PFSK-1 (cell line): ENCODE measurements at regions not wholly inside any gene's neighbourhood (a gene's known extent, or its start where the extent isn't known, plus 50 kb on each side); places are given as distances from the start of the nearest gene placed in this dataset.

ENCODE experiments used
- FOXP2 ChIP-seq: optimal IDR thresholded peaks from 2 replicates; pipeline ENCODE3; 2011; ENCODE audit warnings: borderline replicate concordance, control low read depth, inconsistent platforms; ENCODE audit not compliant: insufficient read depth; ENCODE audit errors: extremely low read length, extremely low read depth
- POLR2AphosphoS5 ChIP-seq: IDR thresholded peaks from 2 replicates; pipeline ENCODE4 v1.6.1; 2012; ENCODE audit warnings: low read depth, mild to moderate bottlenecking, control low read depth, low read length, moderate library complexity
- REST ChIP-seq, 2 experiments: IDR thresholded peaks; 2 replicates each; pipeline versions ENCODE4 v1.6.1 to v1.8.0; 2011 to 2012; ENCODE audit warnings: low read depth in 2 of 2, low read length in 2 of 2, control low read depth in 1 of 2, inconsistent platforms in 1 of 2, mild to moderate bottlenecking in 1 of 2, moderate library complexity in 1 of 2; ENCODE audit not compliant: insufficient read depth in 1 of 2
- SIN3A ChIP-seq: IDR thresholded peaks from 2 replicates; pipeline ENCODE4 v1.6.1; 2012; ENCODE audit warnings: mild to moderate bottlenecking, low read length, moderate library complexity, borderline replicate concordance; ENCODE audit not compliant: insufficient read depth
- TAF1 ChIP-seq: IDR thresholded peaks from 2 replicates; pipeline ENCODE4 v1.6.1; 2012; ENCODE audit warnings: low read length, control low read depth, borderline replicate concordance; ENCODE audit not compliant: insufficient read depth

GRCh38 chr10:109203646-109204353, 719.5 kb downstream of the XPNPEP1 start:
- no peak for TF ChIP-seq REST (IDR thresholded peaks at IDR 0.05; ENCODE audit: insufficient read depth in 1 of 2, low read depth in 2 of 2, low read length in 2 of 2)
- no peak for TF ChIP-seq FOXP2
- no peak for TF ChIP-seq POLR2AphosphoS5

GRCh38 chr10:109202111-109202510, 721.2 kb downstream of the XPNPEP1 start:
- TF ChIP-seq SIN3A = no peak
- TF ChIP-seq REST (IDR thresholded peaks at IDR 0.05; ENCODE audit: insufficient read depth in 1 of 2, low read depth in 2 of 2, low read length in 2 of 2) = no peak
- TF ChIP-seq FOXP2 = no peak
- TF ChIP-seq POLR2AphosphoS5 = no peak
- no peak for TF ChIP-seq TAF1

- TF ChIP-seq TAF1 (no peak), POLR2AphosphoS5 (no peak)
These were observed 722.7 kb downstream of the XPNPEP1 start for GRCh38 chr10:109200646-109201045.

GRCh38 chr10:109191823-109192222, 731.5 kb downstream of the XPNPEP1 start:
- TF ChIP-seq SIN3A = no peak
- no peak for TF ChIP-seq FOXP2
- no peak for TF ChIP-seq REST (IDR thresholded peaks at IDR 0.05; ENCODE audit: insufficient read depth in 1 of 2, low read depth in 2 of 2, low read length in 2 of 2)
- TF ChIP-seq POLR2AphosphoS5 = no peak
- no peak for TF ChIP-seq TAF1

- TF ChIP-seq POLR2AphosphoS5 = no peak
- TF ChIP-seq FOXP2 = no peak
- TF ChIP-seq REST (IDR thresholded peaks at IDR 0.05; ENCODE audit: insufficient read depth in 1 of 2, low read depth in 2 of 2, low read length in 2 of 2) = no peak
These were observed 732.0 kb downstream of the XPNPEP1 start for GRCh38 chr10:109191341-109191740.

- TF ChIP-seq POLR2AphosphoS5 (no peak), SIN3A (no peak), REST (IDR thresholded peaks at IDR 0.05; ENCODE audit: insufficient read depth in 1 of 2, low read depth in 2 of 2, low read length in 2 of 2) (no peak), FOXP2 (no peak), TAF1 (no peak)
These were observed 735.6 kb downstream of the XPNPEP1 start for GRCh38 chr10:109187677-109188076.
